HepG2 (cell line): ENCODE measurements at regions not wholly inside any gene's neighbourhood (a gene's known extent, or its start where the extent isn't known, plus 50 kb on each side); places are given as distances from the start of the nearest gene placed in this dataset.
A peak's percentile ranks its signal among the peaks of the same experiment; 100 is the strongest.

Experiments used
- ATAC-seq: fragments of 200-7000 bp; cut with Tn5 transposase; 3 replicates; pipeline ENCODE4 v1.9.1; 2020; ENCODE audit warnings: mild to moderate bottlenecking, moderate library complexity
- BruUV-seq: library from RNA; stranded (reverse); fragments of 400-500 nt; replicated peaks from 2 replicates; lab custom pipeline; 2021; lab: Mats Ljungman, UMichigan
- CTCF ChIA-PET: fragments of 300-600 bp; formaldehyde crosslinking; extraction: SDS; loops from one replicate; lab custom pipeline; 2021; ENCODE audit warnings: low total read pairs, inconsistent platforms, low intra/inter-chr PET ratio; lab: Yijun Ruan, JAX
- POLR2A ChIA-PET: fragments of 350-600 bp; sonication (Branson Sonifier 250); formaldehyde crosslinking; loops from one replicate; lab custom pipeline; 2020; ENCODE audit warnings: antibody characterized with exemption, inconsistent platforms; lab: Yijun Ruan, JAX
- DNase-seq: peaks from one replicate; pipeline ENCODE4 v3.0.0-alpha.2; 2015; ENCODE audit warnings: low spot score
- FAIRE-seq: peaks from 3 replicates; lab custom pipeline; 2011; peaks lifted over from hg19 to GRCh38; lab: Jason Lieb, UNC
- H2AFZ ChIP-seq: one replicate; pipeline ENCODE4 v1.6.1; 2011; ENCODE audit warnings: low read length, inconsistent platforms
- H3K27ac ChIP-seq: fragments of 300-600 bp; 3 replicates; pipeline ENCODE4 v1.8.0; 2011; ENCODE audit warnings: mixed run types, mild to moderate bottlenecking, mixed read lengths, low read length, inconsistent platforms; ENCODE audit not compliant: insufficient read depth; ENCODE audit errors: extremely low read length
- H3K27me3 ChIP-seq, 2 experiments: fragments of 200-600 bp in 1 of 2; 2 replicates in 1 of 2; 3 replicates in 1 of 2; pipeline versions ENCODE4 v1.6.0 to v1.8.0; 2011; ENCODE audit warnings: low read length in 2 of 2, mild to moderate bottlenecking in 2 of 2, moderate library complexity in 2 of 2, inconsistent platforms in 1 of 2; ENCODE audit not compliant: insufficient read depth in 2 of 2, control insufficient read depth in 1 of 2
- H3K36me3 ChIP-seq, 2 experiments: fragments of 200-600 bp in 1 of 2; replicated peaks in 1 of 2; 2 replicates in 1 of 2; 3 replicates in 1 of 2; pipeline versions ENCODE4 v1.5.1 to v1.8.0; 2011; ENCODE audit warnings: low read length in 2 of 2, inconsistent platforms in 1 of 2; ENCODE audit not compliant: insufficient read depth in 2 of 2, control insufficient read depth in 1 of 2
- H3K4me1 ChIP-seq: 2 replicates; pipeline ENCODE4 v1.5.1; 2012; ENCODE audit warnings: low read length, inconsistent platforms; ENCODE audit not compliant: insufficient read depth
- H3K4me2 ChIP-seq: 2 replicates; pipeline ENCODE4 v1.6.0; 2011; ENCODE audit warnings: low read depth, low read length, inconsistent platforms
- H3K4me3 ChIP-seq, 3 experiments: fragments of 200-600 bp in 1 of 3; sonication (generic), shearing (Covaris generic) in 1 of 3; replicated peaks in 1 of 3; 2 replicates each; pipeline ENCODE4 v1.5.1; 2011 to 2016; ENCODE audit warnings: low read length in 3 of 3, inconsistent platforms in 2 of 3, low read depth in 2 of 3, mild to moderate bottlenecking in 2 of 3, control low read depth in 1 of 3, mixed read lengths in 1 of 3; ENCODE audit not compliant: insufficient read depth in 1 of 3
- H3K79me2 ChIP-seq: one replicate; pipeline ENCODE4 v1.6.1; 2011; ENCODE audit warnings: low read length, inconsistent platforms; ENCODE audit not compliant: insufficient read depth
- H3K9ac ChIP-seq: 2 replicates; pipeline ENCODE4 v1.6.0; 2011; ENCODE audit warnings: mild to moderate bottlenecking, low read depth, low read length, inconsistent platforms; ENCODE audit not compliant: insufficient read depth
- H3K9me3 ChIP-seq: 2 replicates; pipeline ENCODE4 v1.5.1; 2012; ENCODE audit warnings: mild to moderate bottlenecking, low read length
- H4K20me1 ChIP-seq: 2 replicates; pipeline ENCODE4 v1.6.0; 2011; ENCODE audit warnings: inconsistent platforms, mild to moderate bottlenecking, low read length, moderate library complexity; ENCODE audit not compliant: insufficient read depth
- AKNA ChIP-seq: sonication (generic); formaldehyde crosslinking; IDR thresholded peaks from 2 replicates; pipeline ENCODE4 v1.4.0; 2020; ENCODE audit warnings: missing genetic modification reagents, borderline replicate concordance
- EED ChIP-seq: sonication (generic); formaldehyde crosslinking; IDR thresholded peaks from 2 replicates; pipeline ENCODE4 v1.5.0; 2020; ENCODE audit warnings: mild to moderate bottlenecking, missing genetic modification reagents
- KAT8 ChIP-seq: IDR thresholded peaks from 2 replicates; pipeline ENCODE4 v1.6.1; 2016; ENCODE audit warnings: missing genetic modification reagents, missing compliant biosample characterization
- NFATC3 ChIP-seq: sonication (generic); formaldehyde crosslinking; IDR thresholded peaks from 2 replicates; pipeline ENCODE4 v1.5.1; 2020; ENCODE audit warnings: mild to moderate bottlenecking, missing genetic modification reagents
- NFIB ChIP-seq: sonication (generic); formaldehyde crosslinking; IDR thresholded peaks from 2 replicates; pipeline ENCODE4 v1.9.0; 2021; ENCODE audit warnings: missing genetic modification reagents, mild to moderate bottlenecking, borderline replicate concordance
- PHB2 ChIP-seq: fragments of 450-650 bp; IDR thresholded peaks from 2 replicates; pipeline ENCODE4 v1.6.1; 2018; ENCODE audit not compliant: partially characterized antibody
- PHF5A ChIP-seq: IDR thresholded peaks from one replicate; pipeline ENCODE4 v1.6.1; 2018; ENCODE audit warnings: low read depth, missing genetic modification reagents; ENCODE audit not compliant: unreplicated experiment
- REPIN1 ChIP-seq: sonication (generic); formaldehyde crosslinking; IDR thresholded peaks from 2 replicates; pipeline ENCODE4 v1.8.0; 2022; ENCODE audit warnings: missing genetic modification reagents, low read depth, mild to moderate bottlenecking, borderline replicate concordance
- SNAPC4 ChIP-seq: sonication (generic); formaldehyde crosslinking; IDR thresholded peaks from 2 replicates; pipeline ENCODE4 v1.4.0; 2020; ENCODE audit warnings: mild to moderate bottlenecking, missing genetic modification reagents
- SYNCRIP ChIP-seq: fragments of 200-400 bp; formaldehyde crosslinking; IDR thresholded peaks from 2 replicates; pipeline ENCODE4 v1.6.1; 2018; ENCODE audit warnings: mild to moderate bottlenecking, low read depth, low read length; ENCODE audit not compliant: insufficient read depth
- ZFP36L1 ChIP-seq: sonication (generic); formaldehyde crosslinking; IDR thresholded peaks from 2 replicates; pipeline ENCODE4 v1.8.0; 2022; ENCODE audit warnings: mild to moderate bottlenecking, missing genetic modification reagents, moderate library complexity
- ZNF12 ChIP-seq: sonication (generic); formaldehyde crosslinking; IDR thresholded peaks from 2 replicates; pipeline ENCODE4 v1.5.0; 2020; ENCODE audit warnings: missing genetic modification reagents
- ZSCAN22 ChIP-seq: sonication (generic); formaldehyde crosslinking; IDR thresholded peaks from 2 replicates; pipeline ENCODE4 v1.4.0; 2020; ENCODE audit warnings: mild to moderate bottlenecking, missing genetic modification reagents
- ZUFSP ChIP-seq: sonication (generic); formaldehyde crosslinking; IDR thresholded peaks from 2 replicates; pipeline ENCODE4 v1.9.0; 2021; ENCODE audit warnings: missing genetic modification reagents, mild to moderate bottlenecking, borderline replicate concordance
- WGBS: methylation state at CpG from one replicate; pipeline ENCODE4 v1.1.6; 2017; ENCODE audit warnings: low lambda C conversion rate; 5-methylcytosine and 5-hydroxymethylcytosine counted together
- in situ Hi-C: cut with HindIII; loops from 2 replicates; pipeline ENCODE4 v1.10.0; 2017; ENCODE audit warnings: low pct_unique_long_range_greater_than_20kb; ENCODE audit not compliant: extremely low pct_ligation_motif_present
- intact Hi-C: fragments of 100-400 bp; cut with micrococcal nuclease; formaldehyde crosslinking; loops from one replicate; pipeline ENCODE4 v1.10.0; 2022; ENCODE audit not compliant: unreplicated experiment

- Histone ChIP-seq H3K9me3 (peaks cover 13% of the 10 kb centered on the region), H3K4me3 (no peak overlapping the region), H4K20me1 (no peaks in the 10 kb centered on the region), H3K36me3 (no peaks in the 10 kb centered on the region), H3K27ac (no peak overlapping the region), H2AFZ (peak overlapping the region; percentile 20), H3K4me1 (peaks cover 25% of the 10 kb centered on the region; the same call in 1 of the 2 replicates), H3K4me2 (peak overlapping the region; percentile 46; the same call in 1 of the 2 replicates), H3K79me2 (no peaks in the 10 kb centered on the region), H3K27me3 (peaks cover 0 to 12% of the 10 kb centered on the region in 2 experiments; a peak in 3 of 5 replicates), H3K9ac (no peak overlapping the region)
- WGBS: 15% methylated on average over 3 of the region's 3 CpGs
- no peak for FAIRE-seq
- DNase-seq: no peak
- no peak for ATAC-seq
- no TSS peak for BruUV-seq
- ChIA-PET CTCF (no interaction called here), POLR2A (no interaction called here)
- in situ Hi-C loops: no loop called here
- intact Hi-C loops: no loop called here
- TF ChIP-seq ZSCAN22 (CRISPR knock-in tag) (no peak), EED (CRISPR knock-in tag) (no peak), REPIN1 (no peak), KAT8 (no peak), AKNA (CRISPR knock-in tag) (no peak), ZNF12 (CRISPR knock-in tag) (no peak), PHB2 (no peak), ZFP36L1 (no peak), SYNCRIP (no peak), SNAPC4 (CRISPR knock-in tag) (no peak), NFATC3 (CRISPR knock-in tag) (no peak), ZUFSP (CRISPR knock-in tag) (no peak), PHF5A (CRISPR knock-in tag) (no peak), NFIB (CRISPR knock-in tag) (no peak)
These were observed 150.8 kb upstream of the SPATS2L start for GRCh38 chr2:200155652-200156051.
